ENCODE measurements at regions not wholly inside any gene's neighbourhood (a gene's known extent, or its start where the extent isn't known, plus 50 kb on each side); places are given as distances from the start of the nearest gene placed in this dataset.

DNA sequence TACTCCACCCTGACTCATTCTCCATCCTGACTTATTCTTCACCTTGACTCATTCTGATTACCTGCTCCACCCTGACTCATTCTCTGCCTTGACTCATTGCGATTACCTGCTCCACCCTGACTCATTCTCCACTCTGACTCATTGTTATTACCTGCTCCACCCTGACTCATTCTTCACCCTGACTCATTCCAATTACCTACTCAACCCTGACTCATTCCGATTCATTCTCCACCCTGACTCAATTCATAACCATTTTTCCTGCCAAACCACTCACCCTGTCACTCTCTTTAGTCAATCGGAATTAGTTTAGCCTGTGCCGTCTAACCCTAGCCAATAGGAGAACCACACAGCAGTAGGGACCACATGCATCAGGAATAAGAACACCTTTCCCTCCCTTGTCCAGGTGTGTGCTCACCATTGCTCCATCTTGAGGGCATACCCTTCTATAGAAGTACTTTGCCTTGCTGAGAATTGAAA, 1227.4 kb upstream of the PCDH20 start:
- TF ChIP-seq, protein P1, sequence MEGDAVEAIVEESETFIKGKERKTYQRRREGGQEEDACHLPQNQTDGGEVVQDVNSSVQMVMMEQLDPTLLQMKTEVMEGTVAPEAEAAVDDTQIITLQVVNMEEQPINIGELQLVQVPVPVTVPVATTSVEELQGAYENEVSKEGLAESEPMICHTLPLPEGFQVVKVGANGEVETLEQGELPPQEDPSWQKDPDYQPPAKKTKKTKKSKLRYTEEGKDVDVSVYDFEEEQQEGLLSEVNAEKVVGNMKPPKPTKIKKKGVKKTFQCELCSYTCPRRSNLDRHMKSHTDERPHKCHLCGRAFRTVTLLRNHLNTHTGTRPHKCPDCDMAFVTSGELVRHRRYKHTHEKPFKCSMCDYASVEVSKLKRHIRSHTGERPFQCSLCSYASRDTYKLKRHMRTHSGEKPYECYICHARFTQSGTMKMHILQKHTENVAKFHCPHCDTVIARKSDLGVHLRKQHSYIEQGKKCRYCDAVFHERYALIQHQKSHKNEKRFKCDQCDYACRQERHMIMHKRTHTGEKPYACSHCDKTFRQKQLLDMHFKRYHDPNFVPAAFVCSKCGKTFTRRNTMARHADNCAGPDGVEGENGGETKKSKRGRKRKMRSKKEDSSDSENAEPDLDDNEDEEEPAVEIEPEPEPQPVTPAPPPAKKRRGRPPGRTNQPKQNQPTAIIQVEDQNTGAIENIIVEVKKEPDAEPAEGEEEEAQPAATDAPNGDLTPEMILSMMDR (IDR thresholded peaks at IDR 0.05 in 2 of 3, conservative IDR thresholded peaks at IDR 0.05 in 1 of 3; ENCODE audit: control insufficient read depth in 2 of 3, extremely low read depth in 1 of 3, insufficient read depth in 1 of 3, low read depth in 3 of 3, low read length in 3 of 3): no peak
- TF ChIP-seq RAD21 (IDR thresholded peaks at IDR 0.05; ENCODE audit: insufficient read depth, low read depth, low read length): no peak
- no peak for TF ChIP-seq MLLT1 (IDR thresholded peaks at IDR 0.05)
- TF ChIP-seq NBN (IDR thresholded peaks at IDR 0.05): no peak
- no peak for TF ChIP-seq POLR2A (IDR thresholded peaks at IDR 0.05; ENCODE audit: low read depth, low read length)
- TF ChIP-seq, protein P2, sequence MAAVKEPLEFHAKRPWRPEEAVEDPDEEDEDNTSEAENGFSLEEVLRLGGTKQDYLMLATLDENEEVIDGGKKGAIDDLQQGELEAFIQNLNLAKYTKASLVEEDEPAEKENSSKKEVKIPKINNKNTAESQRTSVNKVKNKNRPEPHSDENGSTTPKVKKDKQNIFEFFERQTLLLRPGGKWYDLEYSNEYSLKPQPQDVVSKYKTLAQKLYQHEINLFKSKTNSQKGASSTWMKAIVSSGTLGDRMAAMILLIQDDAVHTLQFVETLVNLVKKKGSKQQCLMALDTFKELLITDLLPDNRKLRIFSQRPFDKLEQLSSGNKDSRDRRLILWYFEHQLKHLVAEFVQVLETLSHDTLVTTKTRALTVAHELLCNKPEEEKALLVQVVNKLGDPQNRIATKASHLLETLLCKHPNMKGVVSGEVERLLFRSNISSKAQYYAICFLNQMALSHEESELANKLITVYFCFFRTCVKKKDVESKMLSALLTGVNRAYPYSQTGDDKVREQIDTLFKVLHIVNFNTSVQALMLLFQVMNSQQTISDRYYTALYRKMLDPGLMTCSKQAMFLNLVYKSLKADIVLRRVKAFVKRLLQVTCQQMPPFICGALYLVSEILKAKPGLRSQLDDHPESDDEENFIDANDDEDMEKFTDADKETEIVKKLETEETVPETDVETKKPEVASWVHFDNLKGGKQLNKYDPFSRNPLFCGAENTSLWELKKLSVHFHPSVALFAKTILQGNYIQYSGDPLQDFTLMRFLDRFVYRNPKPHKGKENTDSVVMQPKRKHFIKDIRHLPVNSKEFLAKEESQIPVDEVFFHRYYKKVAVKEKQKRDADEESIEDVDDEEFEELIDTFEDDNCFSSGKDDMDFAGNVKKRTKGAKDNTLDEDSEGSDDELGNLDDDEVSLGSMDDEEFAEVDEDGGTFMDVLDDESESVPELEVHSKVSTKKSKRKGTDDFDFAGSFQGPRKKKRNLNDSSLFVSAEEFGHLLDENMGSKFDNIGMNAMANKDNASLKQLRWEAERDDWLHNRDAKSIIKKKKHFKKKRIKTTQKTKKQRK (IDR thresholded peaks at IDR 0.05; ENCODE audit: low read depth, low read length): no peak
- TF ChIP-seq CHD4 (IDR thresholded peaks at IDR 0.05): no peak
- TF ChIP-seq SMC3 (IDR thresholded peaks at IDR 0.05; ENCODE audit: borderline replicate concordance, low read length): no peak
